ENCODE measurements at regions not wholly inside any gene's neighbourhood (a gene's known extent, or its start where the extent isn't known, plus 50 kb on each side); places are given as distances from the start of the nearest gene placed in this dataset.

DNA sequence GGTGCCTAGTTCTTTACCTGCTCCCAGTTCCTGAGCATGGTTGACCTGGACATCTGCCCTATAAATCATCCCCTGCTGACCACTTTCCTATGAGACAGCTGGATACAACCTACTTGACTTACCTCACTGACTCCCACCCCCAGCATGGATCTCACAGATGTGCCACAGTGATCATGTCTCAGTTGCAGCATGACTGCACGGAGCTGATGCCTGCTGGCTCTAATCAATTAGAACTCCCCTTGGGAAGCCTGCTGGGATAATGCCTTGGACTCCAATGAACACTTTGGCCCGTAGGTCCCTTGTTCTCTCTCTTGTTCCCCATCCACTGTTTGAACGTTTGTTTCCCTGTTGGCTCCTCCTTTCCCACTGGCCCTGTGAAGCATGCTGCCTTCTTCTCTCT is 271.2 kb upstream of the IGFBP3 start:
- TF ChIP-seq EZH2 (IDR thresholded peaks at IDR 0.05) (no peak), MAX (IDR thresholded peaks at IDR 0.05) (no peak), POLR2A (IDR thresholded peaks at IDR 0.05; ENCODE audit: borderline replicate concordance, extremely low read depth, insufficient read depth, insufficient read length) (no peak), RAD21 (IDR thresholded peaks at IDR 0.05; ENCODE audit: low read depth) (no peak), YY1 (IDR thresholded peaks at IDR 0.05; ENCODE audit: extremely low read depth, insufficient replicate concordance, low read depth, low read length) (no peak), SP1 (IDR thresholded peaks at IDR 0.05; ENCODE audit: low read depth) (no peak), SIN3A (IDR thresholded peaks at IDR 0.05; ENCODE audit: low read depth) (no peak), REST (IDR thresholded peaks at IDR 0.05; ENCODE audit: low read depth) (no peak)
- TF ChIP-seq, protein P1, sequence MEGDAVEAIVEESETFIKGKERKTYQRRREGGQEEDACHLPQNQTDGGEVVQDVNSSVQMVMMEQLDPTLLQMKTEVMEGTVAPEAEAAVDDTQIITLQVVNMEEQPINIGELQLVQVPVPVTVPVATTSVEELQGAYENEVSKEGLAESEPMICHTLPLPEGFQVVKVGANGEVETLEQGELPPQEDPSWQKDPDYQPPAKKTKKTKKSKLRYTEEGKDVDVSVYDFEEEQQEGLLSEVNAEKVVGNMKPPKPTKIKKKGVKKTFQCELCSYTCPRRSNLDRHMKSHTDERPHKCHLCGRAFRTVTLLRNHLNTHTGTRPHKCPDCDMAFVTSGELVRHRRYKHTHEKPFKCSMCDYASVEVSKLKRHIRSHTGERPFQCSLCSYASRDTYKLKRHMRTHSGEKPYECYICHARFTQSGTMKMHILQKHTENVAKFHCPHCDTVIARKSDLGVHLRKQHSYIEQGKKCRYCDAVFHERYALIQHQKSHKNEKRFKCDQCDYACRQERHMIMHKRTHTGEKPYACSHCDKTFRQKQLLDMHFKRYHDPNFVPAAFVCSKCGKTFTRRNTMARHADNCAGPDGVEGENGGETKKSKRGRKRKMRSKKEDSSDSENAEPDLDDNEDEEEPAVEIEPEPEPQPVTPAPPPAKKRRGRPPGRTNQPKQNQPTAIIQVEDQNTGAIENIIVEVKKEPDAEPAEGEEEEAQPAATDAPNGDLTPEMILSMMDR (IDR thresholded peaks at IDR 0.05 in 2 of 3, conservative IDR thresholded peaks at IDR 0.05 in 1 of 3; ENCODE audit: borderline replicate concordance in 1 of 3, insufficient read depth in 1 of 3, low read depth in 2 of 3, low read length in 2 of 3): no peak
- TF ChIP-seq, protein P2, sequence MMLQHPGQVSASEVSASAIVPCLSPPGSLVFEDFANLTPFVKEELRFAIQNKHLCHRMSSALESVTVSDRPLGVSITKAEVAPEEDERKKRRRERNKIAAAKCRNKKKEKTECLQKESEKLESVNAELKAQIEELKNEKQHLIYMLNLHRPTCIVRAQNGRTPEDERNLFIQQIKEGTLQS (IDR thresholded peaks at IDR 0.05): no peak
- TF ChIP-seq, protein P3, sequence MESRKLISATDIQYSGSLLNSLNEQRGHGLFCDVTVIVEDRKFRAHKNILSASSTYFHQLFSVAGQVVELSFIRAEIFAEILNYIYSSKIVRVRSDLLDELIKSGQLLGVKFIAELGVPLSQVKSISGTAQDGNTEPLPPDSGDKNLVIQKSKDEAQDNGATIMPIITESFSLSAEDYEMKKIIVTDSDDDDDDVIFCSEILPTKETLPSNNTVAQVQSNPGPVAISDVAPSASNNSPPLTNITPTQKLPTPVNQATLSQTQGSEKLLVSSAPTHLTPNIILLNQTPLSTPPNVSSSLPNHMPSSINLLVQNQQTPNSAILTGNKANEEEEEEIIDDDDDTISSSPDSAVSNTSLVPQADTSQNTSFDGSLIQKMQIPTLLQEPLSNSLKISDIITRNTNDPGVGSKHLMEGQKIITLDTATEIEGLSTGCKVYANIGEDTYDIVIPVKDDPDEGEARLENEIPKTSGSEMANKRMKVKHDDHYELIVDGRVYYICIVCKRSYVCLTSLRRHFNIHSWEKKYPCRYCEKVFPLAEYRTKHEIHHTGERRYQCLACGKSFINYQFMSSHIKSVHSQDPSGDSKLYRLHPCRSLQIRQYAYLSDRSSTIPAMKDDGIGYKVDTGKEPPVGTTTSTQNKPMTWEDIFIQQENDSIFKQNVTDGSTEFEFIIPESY (IDR thresholded peaks at IDR 0.05; ENCODE audit: extremely low read depth, insufficient replicate concordance, low read length): no peak
